ENCODE measurements at regions not wholly inside any gene's neighbourhood (a gene's known extent, or its start where the extent isn't known, plus 50 kb on each side); places are given as distances from the start of the nearest gene placed in this dataset.
"Not testable (repeated sequence)": the region's sequence is repeated elsewhere in the genome, so short reads cannot be mapped to it uniquely, and the experiment has no call there.

DNA sequence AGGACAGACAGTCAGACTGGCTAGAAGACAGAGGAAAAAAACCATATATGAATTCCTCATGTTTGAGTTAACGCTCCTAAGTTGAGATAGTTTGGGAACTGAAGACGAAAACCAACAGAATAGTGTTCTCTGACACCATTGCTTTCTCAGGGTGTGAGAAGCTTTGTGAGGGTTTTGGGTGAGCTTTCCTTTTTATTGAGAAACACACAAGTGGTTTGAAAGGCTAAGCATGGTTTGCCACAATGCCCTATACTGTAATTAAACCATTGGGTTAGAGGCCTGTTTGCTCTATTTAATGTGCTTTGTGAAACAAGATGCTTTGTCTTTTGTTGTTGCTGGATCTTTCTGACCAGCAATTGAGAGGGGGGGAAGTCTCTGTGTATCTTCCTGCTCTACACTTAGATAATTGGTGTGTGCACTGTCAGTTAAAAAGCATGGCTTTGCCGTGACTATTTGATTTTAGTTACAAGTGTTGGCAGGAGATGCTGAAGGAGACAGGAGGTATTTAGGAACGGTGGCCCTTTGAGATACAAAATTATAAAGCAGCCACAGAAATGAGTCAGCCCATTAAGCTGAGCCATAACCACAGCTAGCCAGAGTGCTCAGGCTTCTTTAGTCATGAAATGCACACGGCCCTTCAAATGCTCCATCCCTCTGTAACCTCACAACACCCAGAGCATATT lies 273.0 kb upstream of the PREP start:
- no peaks in the 10 kb centered on the region for H3K36me3 ChIP-seq
- peaks cover 0 to 4% of the 10 kb centered on the region in 2 donors for H3K4me1 ChIP-seq
- TF ChIP-seq, protein P1, sequence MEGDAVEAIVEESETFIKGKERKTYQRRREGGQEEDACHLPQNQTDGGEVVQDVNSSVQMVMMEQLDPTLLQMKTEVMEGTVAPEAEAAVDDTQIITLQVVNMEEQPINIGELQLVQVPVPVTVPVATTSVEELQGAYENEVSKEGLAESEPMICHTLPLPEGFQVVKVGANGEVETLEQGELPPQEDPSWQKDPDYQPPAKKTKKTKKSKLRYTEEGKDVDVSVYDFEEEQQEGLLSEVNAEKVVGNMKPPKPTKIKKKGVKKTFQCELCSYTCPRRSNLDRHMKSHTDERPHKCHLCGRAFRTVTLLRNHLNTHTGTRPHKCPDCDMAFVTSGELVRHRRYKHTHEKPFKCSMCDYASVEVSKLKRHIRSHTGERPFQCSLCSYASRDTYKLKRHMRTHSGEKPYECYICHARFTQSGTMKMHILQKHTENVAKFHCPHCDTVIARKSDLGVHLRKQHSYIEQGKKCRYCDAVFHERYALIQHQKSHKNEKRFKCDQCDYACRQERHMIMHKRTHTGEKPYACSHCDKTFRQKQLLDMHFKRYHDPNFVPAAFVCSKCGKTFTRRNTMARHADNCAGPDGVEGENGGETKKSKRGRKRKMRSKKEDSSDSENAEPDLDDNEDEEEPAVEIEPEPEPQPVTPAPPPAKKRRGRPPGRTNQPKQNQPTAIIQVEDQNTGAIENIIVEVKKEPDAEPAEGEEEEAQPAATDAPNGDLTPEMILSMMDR (IDR thresholded peaks at IDR 0.05) = no peak
- no peak for TF ChIP-seq POLR2A (IDR thresholded peaks at IDR 0.05)
- DNase-seq = no peak
- H3K4me3 ChIP-seq (replicated peaks in 1 of 3) = no peak overlapping the region
- no peaks in the 10 kb centered on the region for H3K27me3 ChIP-seq
- intact Hi-C loops (cut with DNase I) = no loop called here
- H3K9me3 ChIP-seq = no peaks in the 10 kb centered on the region
- H3K27ac ChIP-seq = no peak overlapping the region
- WGBS, 2 donors = 63 to 88% methylated on average over 5 of the region's 5 CpGs

DNA sequence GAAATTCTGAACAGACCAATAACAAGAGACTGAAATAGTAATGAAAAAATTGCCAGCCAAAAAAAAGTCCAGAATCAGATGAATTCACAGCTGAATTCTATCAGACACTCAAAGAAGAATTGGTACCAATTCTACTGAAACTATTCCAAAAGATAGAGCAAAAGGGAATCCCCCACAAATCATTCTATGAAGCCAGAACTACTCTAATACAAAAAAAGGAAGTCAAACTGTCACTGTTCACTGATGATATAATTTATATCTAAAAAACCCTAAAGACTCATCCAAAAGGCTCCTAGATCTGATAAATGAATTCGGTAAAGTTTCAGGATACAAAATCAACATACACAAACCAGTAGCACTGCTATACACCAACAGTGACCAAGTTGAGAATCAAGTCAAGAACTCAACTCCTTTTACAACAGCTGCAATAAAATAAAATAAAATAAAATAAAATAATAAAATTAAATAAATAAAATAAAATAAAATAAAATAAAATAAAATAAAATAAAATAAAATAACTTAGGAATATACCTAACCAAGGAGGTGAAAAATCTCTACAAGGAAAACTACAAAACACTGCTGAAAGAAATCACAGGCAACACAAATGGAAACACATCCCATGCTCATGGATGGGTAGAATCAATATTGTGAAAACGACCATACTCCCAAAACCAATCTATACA lies 270.1 kb upstream of the PREP start:
- H3K27ac ChIP-seq; H3K9me3 ChIP-seq; DNase-seq; H3K4me3 ChIP-seq (replicated peaks in 1 of 3); H3K4me1 ChIP-seq; H3K36me3 ChIP-seq; H3K27me3 ChIP-seq; intact Hi-C loops (cut with DNase I): not testable (repeated sequence)
- WGBS, 2 donors = 87 to 93% methylated on average over 2 of the region's 2 CpGs

DNA sequence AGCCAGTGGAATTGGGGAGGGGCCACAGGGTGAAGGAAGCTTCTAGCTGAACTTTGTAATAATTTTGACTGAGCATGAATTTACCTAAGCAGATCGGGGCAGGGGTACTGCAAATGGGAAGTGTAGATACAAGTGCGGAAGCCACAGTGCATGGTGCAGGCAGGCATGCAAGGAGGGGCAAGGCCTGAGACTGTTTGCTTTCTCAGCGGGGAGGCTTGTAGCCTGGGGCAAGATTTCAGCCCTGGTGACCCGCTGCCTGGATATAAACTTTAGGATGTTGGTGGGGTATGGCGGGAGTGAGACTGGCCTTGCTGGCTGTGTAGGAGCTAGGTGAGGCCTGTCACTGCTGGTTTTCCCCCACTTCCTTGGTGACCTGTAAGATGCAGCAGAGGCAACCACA lies 266.4 kb upstream of the PREP start:
- intact Hi-C loops (cut with DNase I) = no loop called here
- 94 to 98% methylated on average over 4 to 5 of the region's 5 CpGs for WGBS, 2 donors
- Histone ChIP-seq H3K4me3 (replicated peaks in 1 of 3) (no peak overlapping the region), H3K9me3 (no peaks in the 10 kb centered on the region), H3K27me3 (no peaks in the 10 kb centered on the region), H3K4me1 (no peaks in the 10 kb centered on the region), H3K27ac (no peak overlapping the region), H3K36me3 (no peaks in the 10 kb centered on the region)
- TF ChIP-seq, protein P1 (IDR thresholded peaks at IDR 0.05) = no peak
- TF ChIP-seq POLR2A (IDR thresholded peaks at IDR 0.05) = no peak
- no peak for DNase-seq

DNA sequence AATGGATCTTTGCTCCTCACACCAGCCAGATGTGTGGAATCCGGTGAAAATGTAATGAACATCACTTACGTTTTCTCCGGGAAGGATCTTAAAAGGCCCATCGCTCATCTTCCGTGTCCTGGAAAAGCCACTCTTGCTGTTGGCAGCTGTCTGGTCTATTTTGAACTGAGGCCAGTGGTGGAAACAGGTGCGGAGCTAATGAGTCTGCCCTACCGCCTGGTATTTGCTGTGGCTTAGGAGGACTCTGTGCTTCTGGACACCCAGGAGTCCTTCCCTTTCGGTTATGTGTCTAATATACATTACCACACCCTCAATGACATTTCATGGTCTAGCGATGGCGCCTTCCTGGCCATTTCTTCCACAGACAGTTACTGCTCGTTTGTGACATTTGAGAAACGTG lies 264.2 kb upstream of the PREP start:
- DNase-seq = no peak
- WGBS, 2 donors = 97 to 99% methylated on average over 12 of the region's 12 CpGs
- TF ChIP-seq, protein P1 (IDR thresholded peaks at IDR 0.05) = no peak
- Histone ChIP-seq H3K27me3 (no peaks in the 10 kb centered on the region), H3K9me3 (no peaks in the 10 kb centered on the region), H3K4me3 (replicated peaks in 1 of 3) (no peak overlapping the region), H3K36me3 (no peaks in the 10 kb centered on the region), H3K27ac (no peak overlapping the region), H3K4me1 (no peaks in the 10 kb centered on the region)
- intact Hi-C loops (cut with DNase I) = no loop called here

DNA sequence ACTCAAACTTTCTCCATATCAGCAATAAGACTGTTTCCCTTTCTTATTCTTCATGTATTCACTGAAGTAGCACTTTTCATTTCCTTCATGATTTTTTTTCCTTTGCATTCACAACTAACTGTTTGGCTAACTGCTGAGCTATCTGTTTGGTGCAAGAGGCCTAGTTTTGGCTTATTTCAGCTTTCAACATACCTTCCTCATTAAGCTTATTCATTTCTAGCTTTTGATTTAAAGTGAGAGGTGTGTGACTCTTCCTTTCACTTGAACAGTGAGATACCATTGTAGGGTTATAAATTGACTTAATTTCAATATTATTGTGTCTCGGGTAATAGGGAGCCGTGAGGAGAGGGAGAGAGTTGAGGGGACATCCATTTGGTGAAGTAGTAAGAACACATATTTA lies 262.0 kb upstream of the PREP start:
- H3K27ac ChIP-seq = no peak overlapping the region
- TF ChIP-seq, protein P1 (IDR thresholded peaks at IDR 0.05) = no peak
- TF ChIP-seq POLR2A (IDR thresholded peaks at IDR 0.05) = no peak
- no peaks in the 10 kb centered on the region for H3K36me3 ChIP-seq
- no peak for DNase-seq
- H3K4me3 ChIP-seq (replicated peaks in 1 of 3) = no peak overlapping the region
- intact Hi-C loops (cut with DNase I) = no loop called here
- no peaks in the 10 kb centered on the region for H3K4me1 ChIP-seq
- H3K27me3 ChIP-seq = no peaks in the 10 kb centered on the region
- 70 to 93% methylated on average over 2 of the region's 2 CpGs for WGBS, 2 donors
- H3K9me3 ChIP-seq = no peaks in the 10 kb centered on the region

Data from thyroid gland (tissue), 4 donors.